GM21447 (cell line): ENCODE measurements at regions not wholly inside any gene's neighbourhood (a gene's known extent, or its start where the extent isn't known, plus 50 kb on each side); places are given as distances from the start of the nearest gene placed in this dataset.

Source experiments
- ATAC-seq: cut with Tn5 transposase; IDR thresholded peaks from one replicate; pipeline ENCODE4 v1.9.1; 2021; ENCODE audit not compliant: unreplicated experiment

DNA sequence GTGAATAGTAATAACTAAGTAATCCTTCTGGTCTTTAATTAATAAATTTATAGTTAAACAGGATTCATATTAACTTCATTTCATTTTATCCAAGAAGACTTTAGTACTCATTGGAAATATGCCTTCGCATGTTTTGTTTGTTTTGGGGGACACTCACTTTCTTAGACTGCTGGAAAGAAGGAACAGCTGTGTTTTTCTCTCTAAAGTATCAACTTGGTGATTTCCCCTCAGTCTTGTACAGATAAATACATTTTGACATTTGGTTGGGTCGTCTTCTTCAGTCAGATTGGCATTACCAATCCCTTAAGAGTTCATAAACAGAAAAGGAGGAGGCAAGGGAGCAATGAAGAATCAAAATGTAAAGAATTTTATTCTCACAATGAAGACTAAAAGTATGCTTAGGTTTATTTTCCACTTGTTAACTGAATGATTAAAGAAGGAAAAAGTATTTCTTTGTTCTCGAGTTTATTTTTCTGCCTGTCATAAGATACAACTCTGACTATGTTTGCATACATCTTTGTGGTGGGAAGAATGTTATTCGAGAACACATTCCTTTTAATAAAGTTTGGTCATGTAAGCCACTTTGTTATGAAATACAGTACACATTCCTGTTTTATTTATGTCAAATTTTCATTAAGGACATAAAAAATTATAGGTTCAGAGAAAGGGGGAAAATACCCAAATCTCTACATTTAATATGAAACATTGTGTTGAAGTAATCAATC lies 140.2 kb downstream of the GMNC start:
- ATAC-seq = no peak

DNA sequence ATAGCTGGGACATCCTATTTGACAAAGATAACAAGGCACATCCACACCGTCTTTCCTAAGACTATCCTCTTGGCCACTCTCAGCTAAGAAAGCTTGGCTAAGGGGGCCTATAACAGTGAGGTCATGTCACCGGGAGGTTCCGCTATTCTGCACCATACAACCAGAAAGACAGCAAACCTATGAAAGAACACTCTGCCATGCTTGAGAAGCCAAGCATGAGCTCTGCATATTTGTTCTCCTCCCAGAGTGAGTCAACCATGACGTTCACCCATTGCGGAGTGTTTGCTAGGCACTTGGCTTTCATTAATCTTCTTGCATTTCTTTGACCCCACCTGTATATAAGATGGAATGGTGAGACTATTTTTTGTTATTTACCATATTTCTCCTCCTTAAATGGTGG lies 141.2 kb downstream of the GMNC start:
- peak; percentile 92 for ATAC-seq

DNA sequence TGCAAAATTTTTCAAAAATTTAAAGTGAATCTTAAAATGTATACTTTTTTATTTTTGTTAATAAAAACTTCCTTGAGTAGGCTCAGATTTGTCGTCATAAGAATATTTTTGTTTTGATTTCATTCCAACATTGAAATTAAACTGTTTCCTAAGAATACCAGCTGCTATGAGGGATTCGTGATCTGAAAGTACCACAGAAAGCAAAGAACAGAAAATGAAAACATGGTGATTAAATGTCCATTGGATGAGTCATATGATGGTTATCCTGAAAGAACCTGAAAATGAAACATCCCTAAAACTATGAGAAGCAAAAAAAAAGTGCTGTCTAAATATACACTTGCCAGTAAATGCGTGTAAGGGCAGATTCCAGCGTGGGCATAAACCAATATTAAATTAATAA lies 143.8 kb downstream of the GMNC start:
- ATAC-seq = no peak

DNA sequence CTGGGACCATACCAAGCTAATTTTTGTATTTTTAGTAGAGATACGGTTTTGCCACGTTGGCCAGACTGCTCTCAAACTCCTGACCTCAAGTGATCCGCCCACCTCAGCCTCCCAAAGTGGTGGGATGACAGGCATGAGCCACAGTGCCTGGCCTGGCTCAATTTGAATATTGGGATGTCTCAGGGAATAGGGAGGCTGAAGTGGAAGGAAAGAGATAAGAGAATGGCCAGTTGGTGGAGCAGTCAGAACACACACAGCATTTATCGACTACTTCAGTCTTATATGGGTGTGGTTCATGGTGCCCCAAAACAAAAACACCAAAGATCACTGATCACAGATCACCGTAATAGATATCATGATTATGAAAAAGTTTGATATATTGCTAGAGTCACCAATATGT lies 144.4 kb downstream of the GMNC start:
- no peak for ATAC-seq

DNA sequence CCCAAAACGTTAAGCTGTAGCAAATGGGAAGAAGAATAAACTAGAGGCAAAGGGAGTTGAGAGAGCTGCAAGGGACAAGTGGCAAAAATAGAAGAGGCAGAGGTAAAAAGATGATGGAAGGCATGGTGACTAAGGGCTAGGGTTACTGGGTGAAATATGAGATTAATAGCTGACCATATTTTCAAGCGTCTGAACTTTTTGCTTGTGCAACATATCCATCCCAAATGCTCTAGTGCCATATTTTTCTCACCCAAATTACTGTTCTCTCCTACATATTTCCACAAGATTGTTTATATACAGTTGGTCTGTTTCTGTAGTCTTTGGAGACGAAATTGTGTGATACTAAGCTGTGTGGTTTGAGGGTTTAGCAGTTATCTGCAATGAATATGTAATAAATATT lies 145.5 kb downstream of the GMNC start:
- ATAC-seq = no peak

DNA sequence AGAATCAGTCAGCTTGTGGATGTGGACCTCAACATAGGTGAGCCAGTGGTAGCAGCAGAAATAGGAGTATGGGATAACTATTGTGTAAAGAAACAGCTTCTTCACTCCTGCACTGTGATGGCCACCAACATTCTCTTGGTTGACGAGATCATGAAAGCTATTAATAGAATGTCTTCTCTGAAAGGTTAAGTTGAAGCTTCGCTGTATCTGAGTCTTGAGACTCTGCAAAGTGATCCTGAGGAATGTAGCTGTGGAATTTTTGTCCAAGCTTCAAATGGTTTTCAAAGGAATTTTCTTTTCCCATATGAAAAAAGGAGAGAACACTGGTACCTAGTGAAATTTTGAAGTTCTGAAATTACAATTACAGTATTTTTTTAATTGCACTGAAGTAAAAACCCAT lies 146.3 kb downstream of the GMNC start:
- ATAC-seq = no peak

DNA sequence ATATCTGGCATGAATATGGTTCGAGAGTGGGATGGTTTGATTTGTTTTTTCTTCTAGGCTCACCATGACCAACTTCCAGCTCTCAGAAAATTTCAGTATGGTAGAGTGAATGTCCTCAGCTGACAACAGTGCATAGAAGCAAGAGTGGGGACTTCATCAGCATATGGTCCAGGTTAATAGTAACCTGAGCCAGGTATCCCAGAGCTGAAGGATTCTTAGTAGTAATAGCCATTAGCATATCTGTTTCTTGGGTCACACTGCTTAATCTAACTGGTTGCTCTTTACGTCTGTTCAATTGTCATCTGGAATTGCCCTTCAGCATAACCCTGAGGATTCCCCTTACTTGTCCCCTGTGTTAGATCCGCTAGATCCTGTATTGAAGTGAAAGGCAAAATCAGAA lies 151.8 kb downstream of the GMNC start:
- no peak for ATAC-seq

DNA sequence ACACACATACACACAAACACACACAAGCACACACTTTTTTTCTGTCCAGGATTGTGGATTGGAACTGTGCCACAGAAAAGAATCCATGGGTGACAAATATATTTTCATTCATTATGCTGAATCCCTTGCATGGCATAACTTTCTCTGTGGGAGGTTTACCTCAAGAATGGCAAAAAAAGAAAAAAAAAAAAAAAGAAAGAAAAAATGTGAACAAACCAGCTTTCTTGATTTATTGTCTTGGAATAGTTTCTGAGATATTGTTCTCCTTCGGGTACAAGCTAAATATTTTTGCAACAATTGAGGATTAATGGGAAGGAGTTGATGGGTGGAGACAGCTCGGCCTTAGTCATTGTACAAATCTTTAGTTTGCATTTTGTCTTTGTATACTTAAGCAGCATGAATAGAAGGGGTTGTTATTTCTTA lies 153.1 kb downstream of the GMNC start:
- no peak for ATAC-seq
